Colonic mucosa (tissue), 4 donors: ENCODE measurements at regions not wholly inside any gene's neighbourhood (a gene's known extent, or its start where the extent isn't known, plus 50 kb on each side); places are given as distances from the start of the nearest gene placed in this dataset.

Source experiments
- DNase-seq: peaks from one replicate; pipeline ENCODE4 v3.0.0-alpha.2; 2020
- H3K27ac ChIP-seq: fragments of 200-600 bp; one replicate; pipeline ENCODE4 v1.8.0; 2021
- H3K27me3 ChIP-seq: fragments of 200-600 bp; one replicate; pipeline ENCODE4 v1.8.0; 2021
- H3K36me3 ChIP-seq: fragments of 200-600 bp; one replicate; pipeline ENCODE4 v1.8.0; 2021
- H3K4me1 ChIP-seq: fragments of 200-600 bp; one replicate; pipeline ENCODE4 v1.8.0; 2021; ENCODE audit warnings: mild to moderate bottlenecking
- H3K4me3 ChIP-seq: fragments of 200-600 bp; one replicate; pipeline ENCODE4 v1.8.0; 2021
- H3K9ac ChIP-seq, 2 donors: one replicate each; pipeline ENCODE4 v1.7.0; 2013; ENCODE audit warnings: control low read depth in 2 of 2, low read depth in 2 of 2, low read length in 2 of 2
- H3K9me3 ChIP-seq: fragments of 200-600 bp; one replicate; pipeline ENCODE4 v1.8.0; 2021
- CTCF ChIP-seq: fragments of 200-600 bp; IDR thresholded peaks from one replicate; pipeline ENCODE4 v1.8.0; 2022; ENCODE audit warnings: antibody characterized with exemption, mild to moderate bottlenecking
- intact Hi-C: fragments of 100-400 bp; cut with DNase I; formaldehyde crosslinking; loops from one replicate; pipeline ENCODE4 v1.14.1; 2022
- donor health status: healthy.
- donor health status: DM: no; HTN: no; CAD: no.
- donor health status: DM: no; HTN: no; CAD: no.

DNA sequence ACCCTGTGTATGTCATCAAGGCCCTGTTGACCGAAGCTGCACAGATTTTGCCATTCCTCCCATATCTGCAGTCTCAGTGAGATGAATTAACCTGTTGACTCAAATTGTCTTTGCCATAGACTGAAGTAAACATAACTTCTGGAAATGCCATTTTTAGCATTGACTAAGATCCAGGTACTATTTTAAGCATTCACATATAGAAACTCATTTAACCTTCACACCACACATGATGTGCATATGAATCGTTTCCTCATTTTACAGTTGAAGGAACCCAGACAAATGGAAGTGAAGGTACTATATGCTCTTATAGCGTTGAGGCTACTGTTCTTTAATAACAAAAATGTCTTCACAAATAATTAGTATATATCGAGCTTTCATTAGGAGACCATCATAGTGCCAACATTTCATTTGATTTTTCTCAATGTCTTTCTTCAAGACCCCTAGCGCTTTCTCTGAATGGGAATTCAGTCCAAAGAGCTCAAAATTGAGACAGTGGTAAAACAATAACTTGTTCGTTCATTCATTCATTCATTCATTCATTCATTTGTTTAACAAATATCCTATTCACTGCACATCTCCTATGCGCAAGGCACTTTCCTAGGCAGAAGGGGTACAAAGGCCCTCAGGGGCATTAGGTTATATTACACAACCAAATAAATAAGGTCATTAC is 444.7 kb downstream of the ADGRL2 start:
- H3K9ac ChIP-seq, result no peak overlapping the region
- H3K4me1 ChIP-seq, result no peaks in the 10 kb centered on the region
- no peak for TF ChIP-seq CTCF
- no peak for DNase-seq
- H3K36me3 ChIP-seq, result no peaks in the 10 kb centered on the region
- H3K27ac ChIP-seq, result no peak overlapping the region
- intact Hi-C loops, result no loop called here
- no peaks in the 10 kb centered on the region for H3K27me3 ChIP-seq
- H3K9me3 ChIP-seq, result no peaks in the 10 kb centered on the region
- no peak overlapping the region for H3K4me3 ChIP-seq

DNA sequence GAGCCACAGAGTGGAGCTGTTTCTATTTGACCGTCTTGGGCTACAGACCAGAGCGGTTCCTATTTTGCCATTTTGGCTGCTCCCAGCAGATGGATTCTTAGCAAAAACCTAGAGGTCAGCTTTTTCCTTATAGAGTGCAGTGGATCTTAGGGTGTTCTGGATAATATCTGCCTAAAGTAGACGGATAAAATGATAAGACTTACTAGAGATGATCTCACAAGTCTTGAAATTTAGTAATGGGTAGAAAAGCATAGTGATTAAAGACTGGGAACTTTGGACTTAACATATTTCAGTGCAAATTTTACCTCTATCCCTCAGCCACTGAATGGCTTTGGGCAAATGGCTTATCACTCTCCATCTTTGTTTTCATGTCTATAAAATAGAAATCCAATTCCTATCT is 439.8 kb downstream of the ADGRL2 start:
- intact Hi-C loops, result no loop called here
- Histone ChIP-seq H3K27me3 (no peaks in the 10 kb centered on the region), H3K9ac (no peak overlapping the region), H3K4me3 (no peak overlapping the region), H3K36me3 (no peaks in the 10 kb centered on the region), H3K27ac (no peak overlapping the region), H3K9me3 (no peaks in the 10 kb centered on the region), H3K4me1 (no peaks in the 10 kb centered on the region)
- no peak for DNase-seq
- no peak for TF ChIP-seq CTCF

DNA sequence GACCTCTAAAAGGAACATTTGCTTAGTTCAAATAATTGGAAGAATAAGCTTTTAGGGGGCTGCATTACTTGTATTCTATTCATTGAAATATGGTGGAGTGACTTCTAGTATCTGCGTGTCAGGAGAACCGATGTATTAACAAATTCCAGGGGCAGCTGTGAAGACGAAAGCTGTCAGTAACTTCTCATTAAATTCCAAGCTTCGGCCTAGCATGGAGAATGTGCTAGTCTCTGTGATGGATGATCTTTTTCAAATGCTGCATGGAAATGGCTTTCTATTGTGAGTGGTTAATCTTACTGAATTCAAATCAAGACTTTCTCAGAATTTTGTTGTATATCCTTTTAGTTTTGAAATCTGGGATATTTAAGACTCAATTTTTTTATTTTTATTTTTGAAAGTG is 429.9 kb downstream of the ADGRL2 start:
- no peak overlapping the region for H3K9ac ChIP-seq
- H3K9me3 ChIP-seq, result no peaks in the 10 kb centered on the region
- no peak for DNase-seq
- peaks cover 5% of the 10 kb centered on the region for H3K4me1 ChIP-seq
- no peak overlapping the region for H3K4me3 ChIP-seq
- no peak for TF ChIP-seq CTCF
- intact Hi-C loops, result no loop called here
- H3K27me3 ChIP-seq, result no peaks in the 10 kb centered on the region
- no peak overlapping the region for H3K27ac ChIP-seq
- no peaks in the 10 kb centered on the region for H3K36me3 ChIP-seq

DNA sequence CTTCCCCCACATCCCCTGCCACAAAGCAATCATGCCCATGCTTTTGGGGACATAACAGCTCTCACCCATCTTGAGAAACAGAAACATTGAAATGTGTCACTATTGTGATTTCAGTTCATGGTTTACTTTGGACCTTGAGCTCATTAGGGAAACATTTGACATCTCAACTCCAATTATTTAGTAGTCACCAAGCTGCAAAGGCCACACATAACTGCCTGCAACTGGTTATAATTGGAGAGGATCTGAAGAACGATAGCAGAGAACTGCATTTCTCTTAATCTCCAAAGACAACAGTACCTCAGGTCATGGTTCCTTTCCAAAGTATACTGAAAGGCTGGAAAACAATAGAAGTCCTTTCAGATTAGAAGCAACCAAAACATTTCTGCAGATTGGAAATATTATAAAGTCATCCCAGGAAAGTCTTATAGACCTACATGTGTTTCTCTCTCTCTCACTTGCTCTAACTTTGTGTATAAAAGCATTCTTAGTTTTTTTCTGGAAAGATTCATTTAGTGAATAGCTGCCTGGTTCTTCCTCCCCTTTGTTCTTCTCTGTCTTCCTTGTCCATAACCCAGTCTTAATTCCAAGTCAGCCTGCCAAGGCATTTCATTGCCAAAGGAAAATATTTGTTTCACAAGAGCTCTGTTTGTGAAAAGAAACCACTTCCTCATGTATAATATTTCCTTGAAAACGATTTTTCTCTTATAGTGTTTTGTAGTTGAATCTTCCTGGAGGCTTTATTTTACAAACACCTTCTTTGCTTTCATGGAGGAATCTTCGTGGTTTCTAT is 426.8 kb downstream of the ADGRL2 start:
- peaks cover 5% of the 10 kb centered on the region for H3K4me1 ChIP-seq
- H3K9me3 ChIP-seq, result no peaks in the 10 kb centered on the region
- no peak overlapping the region for H3K9ac ChIP-seq
- no peak for TF ChIP-seq CTCF
- intact Hi-C loops, result no loop called here
- DNase-seq, result no peak
- H3K36me3 ChIP-seq, result no peaks in the 10 kb centered on the region
- no peaks in the 10 kb centered on the region for H3K27me3 ChIP-seq
- H3K27ac ChIP-seq, result no peak overlapping the region
- H3K4me3 ChIP-seq, result no peak overlapping the region

GRCh38 chr1:82226186-82226505 is 425.4 kb downstream of the ADGRL2 start:
- intact Hi-C loops, result no loop called here
- Histone ChIP-seq H3K9ac (no peak overlapping the region), H3K27me3 (no peaks in the 10 kb centered on the region), H3K4me1 (peaks cover 5% of the 10 kb centered on the region), H3K27ac (no peak overlapping the region), H3K36me3 (no peaks in the 10 kb centered on the region), H3K4me3 (no peak overlapping the region), H3K9me3 (no peaks in the 10 kb centered on the region)
- TF ChIP-seq CTCF, result no peak
- no peak for DNase-seq
